MM.1S (cell line): ENCODE measurements at regions not wholly inside any gene's neighbourhood (a gene's known extent, or its start where the extent isn't known, plus 50 kb on each side); places are given as distances from the start of the nearest gene placed in this dataset.

Experiments
- EZH2 ChIP-seq: fragments of 300-600 bp; sonication (generic); optimal IDR thresholded peaks from 2 replicates; pipeline ENCODE3; 2017; ENCODE audit warnings: low read depth, mild to moderate bottlenecking, antibody characterized with exemption, low read length, mixed read lengths
- TF ChIP-seq, protein P1 (sequence below): fragments of 300-600 bp; sonication (generic); IDR thresholded peaks from 2 replicates; pipeline ENCODE4 v1.5.1; 2016; ENCODE audit warnings: antibody characterized with exemption, low read length, mixed read lengths

DNA sequence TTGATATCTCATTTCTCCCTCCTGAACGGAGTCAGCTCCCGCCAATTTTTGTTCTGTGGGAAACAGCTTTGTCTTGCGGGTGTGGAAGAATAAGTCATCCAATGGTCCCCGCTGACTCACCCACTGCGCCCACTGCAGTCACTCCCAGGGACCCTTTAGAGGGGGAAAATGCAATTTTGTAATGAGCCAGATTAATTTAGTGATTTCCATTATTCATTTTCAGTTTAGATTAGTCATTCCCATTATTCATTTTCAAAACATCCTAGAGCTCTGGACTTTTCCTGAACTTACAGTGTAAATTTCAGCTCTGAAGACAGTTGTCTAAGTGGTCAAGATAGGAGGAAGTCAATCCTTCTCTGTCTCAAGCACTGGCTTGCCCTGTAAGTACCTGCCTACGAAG is 154.9 kb upstream of the TMEM72 start:
- TF ChIP-seq, protein P1, sequence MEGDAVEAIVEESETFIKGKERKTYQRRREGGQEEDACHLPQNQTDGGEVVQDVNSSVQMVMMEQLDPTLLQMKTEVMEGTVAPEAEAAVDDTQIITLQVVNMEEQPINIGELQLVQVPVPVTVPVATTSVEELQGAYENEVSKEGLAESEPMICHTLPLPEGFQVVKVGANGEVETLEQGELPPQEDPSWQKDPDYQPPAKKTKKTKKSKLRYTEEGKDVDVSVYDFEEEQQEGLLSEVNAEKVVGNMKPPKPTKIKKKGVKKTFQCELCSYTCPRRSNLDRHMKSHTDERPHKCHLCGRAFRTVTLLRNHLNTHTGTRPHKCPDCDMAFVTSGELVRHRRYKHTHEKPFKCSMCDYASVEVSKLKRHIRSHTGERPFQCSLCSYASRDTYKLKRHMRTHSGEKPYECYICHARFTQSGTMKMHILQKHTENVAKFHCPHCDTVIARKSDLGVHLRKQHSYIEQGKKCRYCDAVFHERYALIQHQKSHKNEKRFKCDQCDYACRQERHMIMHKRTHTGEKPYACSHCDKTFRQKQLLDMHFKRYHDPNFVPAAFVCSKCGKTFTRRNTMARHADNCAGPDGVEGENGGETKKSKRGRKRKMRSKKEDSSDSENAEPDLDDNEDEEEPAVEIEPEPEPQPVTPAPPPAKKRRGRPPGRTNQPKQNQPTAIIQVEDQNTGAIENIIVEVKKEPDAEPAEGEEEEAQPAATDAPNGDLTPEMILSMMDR = no peak
- TF ChIP-seq EZH2 = no peak
